ENCODE measurements at regions not wholly inside any gene's neighbourhood (a gene's known extent, or its start where the extent isn't known, plus 50 kb on each side); places are given as distances from the start of the nearest gene placed in this dataset.

DNA sequence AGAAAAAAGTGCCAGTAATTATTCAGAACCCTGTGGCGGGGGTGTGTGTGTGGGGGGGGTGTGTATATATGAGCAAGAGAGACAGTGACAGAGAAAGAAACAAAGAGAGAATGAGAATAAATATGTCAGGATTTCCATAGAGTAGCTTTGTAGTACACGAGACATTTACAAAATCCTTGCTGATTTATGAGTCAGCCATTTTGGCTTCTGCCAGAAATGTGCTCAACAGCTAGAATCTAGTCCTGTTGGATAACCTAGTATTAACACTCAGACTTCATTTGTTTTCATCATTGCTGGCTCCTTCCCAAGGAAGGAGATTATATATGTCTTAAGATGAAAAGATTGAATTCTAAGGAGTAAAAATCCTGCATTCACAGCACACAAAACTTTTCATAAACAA, 140.5 kb upstream of the HNRNPA3 start:
- no peak for DNase-seq (ENCODE audit: low read depth)

- no peak for DNase-seq (ENCODE audit: low read depth)
Measured at GRCh38 chr2:177073611-177074010, 139.0 kb upstream of the HNRNPA3 start.

GRCh38 chr2:177074099-177074710, 138.4 kb upstream of the HNRNPA3 start:
- no peak for DNase-seq (ENCODE audit: low read depth)

DNA sequence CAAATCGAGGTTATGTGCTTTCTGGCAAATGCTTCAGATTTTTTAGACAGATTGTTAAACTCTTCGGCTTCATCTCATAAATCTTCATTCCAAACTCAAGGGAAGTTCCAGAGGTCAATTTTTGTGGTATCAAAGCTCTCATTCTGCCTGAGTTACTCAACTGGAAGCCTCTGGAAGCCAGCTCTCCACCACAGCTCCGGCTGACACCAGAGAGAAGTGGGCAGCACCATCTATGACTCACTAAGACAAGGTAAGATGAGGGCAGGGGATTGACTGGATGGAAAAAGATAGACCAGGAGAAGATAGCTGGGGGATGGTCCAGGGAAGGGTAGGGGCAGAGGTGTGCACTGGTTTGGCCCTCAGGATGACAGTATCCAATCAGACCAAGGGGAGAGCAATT, 137.3 kb upstream of the HNRNPA3 start:
- no peak for DNase-seq (ENCODE audit: low read depth)

DNA sequence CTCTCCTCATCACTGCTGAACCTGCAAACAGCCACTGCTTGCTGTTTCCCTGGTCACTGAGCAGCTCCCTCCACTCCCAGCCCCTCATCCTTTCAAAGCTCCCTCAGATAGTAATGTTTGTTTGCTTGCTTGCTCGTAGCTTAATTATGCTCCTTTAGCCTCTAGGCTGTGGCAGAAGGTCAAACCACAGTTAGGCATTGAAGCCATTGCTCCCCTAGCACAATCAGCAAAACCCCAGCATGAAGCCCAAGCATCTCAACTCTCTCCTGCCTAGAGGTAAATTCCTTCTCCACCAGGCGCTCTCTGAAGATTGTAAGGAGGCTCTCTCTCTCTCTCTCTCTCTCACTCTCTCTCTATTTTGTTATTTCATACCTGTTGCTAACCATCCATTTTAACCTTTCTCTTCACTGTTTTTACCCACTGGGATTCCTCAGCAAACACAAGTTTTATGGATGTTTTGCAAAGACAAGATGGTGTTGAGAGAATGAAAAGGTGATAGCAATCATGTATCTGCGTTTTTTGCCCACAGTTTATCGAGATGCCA, 135.9 kb upstream of the HNRNPA3 start:
- no peak for DNase-seq (ENCODE audit: low read depth)

DNA sequence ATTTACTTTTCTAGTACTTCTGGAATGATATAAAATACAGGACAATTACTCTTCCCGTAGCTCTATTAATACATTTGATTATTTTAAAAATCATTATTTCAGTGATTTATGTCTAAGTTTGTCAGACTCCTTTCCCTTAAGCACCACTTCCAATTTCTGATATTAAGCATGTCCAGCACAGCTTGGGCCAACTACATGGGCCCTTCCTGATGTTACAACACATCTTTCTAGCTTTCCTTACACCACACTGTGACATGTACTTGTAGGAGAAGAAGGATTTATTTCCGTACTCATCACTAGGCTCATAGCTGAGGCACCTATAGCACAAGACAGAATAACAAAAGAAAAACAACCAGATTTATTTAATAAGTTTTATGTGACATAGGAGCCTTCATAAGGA, 134.8 kb upstream of the HNRNPA3 start:
- DNase-seq (ENCODE audit: low read depth), result no peak

DNA sequence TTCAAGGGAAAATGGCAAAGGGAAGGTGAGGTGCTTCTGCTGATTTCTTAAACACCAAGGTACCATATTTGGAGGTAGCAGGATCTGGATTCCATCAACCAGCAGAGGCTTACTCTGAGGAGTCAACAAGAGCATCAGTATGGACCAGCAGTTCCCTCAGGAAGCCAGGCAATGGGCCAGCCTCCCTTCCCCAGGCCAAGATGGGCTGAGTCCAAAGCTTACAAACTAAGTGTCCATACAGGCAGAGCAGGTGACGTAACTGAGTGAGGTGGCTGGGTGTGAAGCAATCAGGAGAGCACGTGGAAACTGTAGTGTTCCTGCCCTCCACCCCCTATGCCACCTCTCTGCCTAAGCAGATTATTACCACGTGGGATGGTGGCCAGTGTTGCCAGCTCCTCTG, 134.2 kb upstream of the HNRNPA3 start:
- DNase-seq (ENCODE audit: low read depth), result no peak

GRCh38 chr2:177078855-177079254, 133.7 kb upstream of the HNRNPA3 start:
- no peak for DNase-seq (ENCODE audit: low read depth)

DNA sequence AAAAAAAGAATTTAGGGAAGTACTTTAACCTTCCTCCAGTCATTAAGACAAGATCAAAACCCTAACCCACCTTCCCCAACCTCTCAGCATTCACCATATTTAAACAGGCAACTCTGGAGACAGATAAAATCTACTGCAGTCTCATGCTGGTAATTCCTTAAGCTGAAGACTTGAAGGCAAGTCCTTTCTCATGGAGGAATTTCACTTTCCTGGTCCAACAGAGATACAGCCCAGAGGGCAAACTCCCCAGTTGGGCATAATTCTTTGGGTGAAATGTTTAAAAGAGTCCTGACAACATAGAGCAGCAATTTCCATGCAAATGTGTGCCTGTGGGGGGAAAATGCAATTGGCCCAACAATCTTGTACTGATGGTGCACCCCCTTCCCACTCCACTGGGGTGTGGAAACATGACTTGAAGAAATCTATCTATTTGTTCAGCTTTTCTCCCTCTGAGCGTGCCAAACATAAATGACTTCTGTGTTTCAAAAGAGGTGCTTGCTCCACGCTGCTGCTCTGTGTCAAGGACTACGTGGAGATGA, 131.8 kb upstream of the HNRNPA3 start:
- no peak for DNase-seq (ENCODE audit: low read depth)

DNA sequence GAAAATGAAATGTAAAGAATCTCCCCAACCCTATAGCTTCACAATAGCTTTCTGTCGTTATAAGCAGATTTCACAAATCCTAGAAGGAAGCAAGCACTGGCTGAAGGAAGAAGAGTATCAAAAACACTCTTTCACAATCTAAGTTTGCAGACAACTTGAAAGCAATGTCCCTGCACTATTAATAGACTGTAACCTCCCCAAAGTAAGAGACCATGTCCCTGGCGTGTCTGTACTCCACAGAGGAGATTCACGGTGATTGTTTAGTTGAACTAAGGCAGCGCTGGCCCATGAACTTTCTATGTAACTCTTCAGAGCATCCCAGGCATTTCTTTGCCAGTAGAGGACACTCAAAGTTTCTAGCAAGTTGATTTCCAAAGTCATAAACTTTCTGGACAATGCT, 128.0 kb upstream of the HNRNPA3 start:
- no peak for DNase-seq (ENCODE audit: low read depth)

- no peak for DNase-seq (ENCODE audit: low read depth)
Measured at GRCh38 chr2:177088529-177088928, 124.1 kb upstream of the HNRNPA3 start.

DNA sequence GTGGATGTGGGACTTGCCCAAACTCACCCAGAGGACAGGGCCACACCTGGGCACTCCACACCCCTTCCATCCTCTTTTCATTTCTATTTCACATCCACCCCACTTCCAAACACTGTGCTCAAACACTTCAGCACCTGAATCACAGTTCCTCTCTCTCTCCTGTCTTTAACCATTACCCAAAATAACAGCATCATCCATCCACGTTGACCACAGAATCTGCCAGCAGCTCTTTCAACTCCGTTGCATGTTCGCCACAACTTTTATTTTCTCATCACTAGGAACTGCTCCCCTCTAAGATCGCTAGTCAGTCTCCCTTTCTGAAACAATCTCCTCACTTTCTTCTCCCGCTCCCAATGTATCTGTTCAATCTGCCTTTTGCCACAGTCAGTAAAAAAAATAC, 121.6 kb upstream of the HNRNPA3 start:
- no peak for DNase-seq (ENCODE audit: low read depth)

GRCh38 chr2:177093371-177093770, 119.2 kb upstream of the HNRNPA3 start:
- no peak for DNase-seq (ENCODE audit: low read depth)

- no peak for DNase-seq (ENCODE audit: low read depth)
Measured at GRCh38 chr2:177098001-177098613, 114.5 kb upstream of the HNRNPA3 start.

DNA sequence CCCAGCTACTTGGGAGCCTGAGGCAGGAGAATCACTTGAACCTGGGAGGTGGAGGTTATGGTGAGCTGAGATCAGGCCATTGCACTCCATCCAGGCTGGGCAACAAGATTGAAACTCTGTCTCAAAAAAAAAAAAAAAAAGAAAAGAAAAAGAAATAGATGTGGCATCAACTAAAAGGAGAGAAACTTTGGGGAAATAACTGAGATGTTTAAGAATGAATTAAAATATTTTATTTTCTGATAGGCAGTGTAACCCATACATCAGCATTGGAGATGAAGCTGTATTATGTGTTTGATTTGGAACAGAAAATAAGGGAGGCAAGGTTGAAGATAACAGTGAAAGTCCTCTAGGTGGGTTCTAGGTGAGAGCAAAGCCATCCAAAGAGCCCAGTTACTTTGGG, 110.7 kb upstream of the HNRNPA3 start:
- DNase-seq (ENCODE audit: low read depth), result no peak

- DNase-seq (ENCODE audit: low read depth), result no peak
Measured at GRCh38 chr2:177106212-177106611, 106.4 kb upstream of the HNRNPA3 start.

GRCh38 chr2:177108890-177109289, 103.7 kb upstream of the HNRNPA3 start:
- no peak for DNase-seq (ENCODE audit: low read depth)

- DNase-seq (ENCODE audit: low read depth), result no peak
Measured at GRCh38 chr2:177114712-177115111, 97.9 kb upstream of the HNRNPA3 start.

- no peak for DNase-seq (ENCODE audit: low read depth)
Measured at GRCh38 chr2:177117755-177118154, 94.8 kb upstream of the HNRNPA3 start.

- DNase-seq (ENCODE audit: low read depth), result no peak
Measured at GRCh38 chr2:177118636-177119035, 94.0 kb upstream of the HNRNPA3 start.

GRCh38 chr2:177119099-177119498, 93.5 kb upstream of the HNRNPA3 start:
- DNase-seq (ENCODE audit: low read depth), result no peak

DNA sequence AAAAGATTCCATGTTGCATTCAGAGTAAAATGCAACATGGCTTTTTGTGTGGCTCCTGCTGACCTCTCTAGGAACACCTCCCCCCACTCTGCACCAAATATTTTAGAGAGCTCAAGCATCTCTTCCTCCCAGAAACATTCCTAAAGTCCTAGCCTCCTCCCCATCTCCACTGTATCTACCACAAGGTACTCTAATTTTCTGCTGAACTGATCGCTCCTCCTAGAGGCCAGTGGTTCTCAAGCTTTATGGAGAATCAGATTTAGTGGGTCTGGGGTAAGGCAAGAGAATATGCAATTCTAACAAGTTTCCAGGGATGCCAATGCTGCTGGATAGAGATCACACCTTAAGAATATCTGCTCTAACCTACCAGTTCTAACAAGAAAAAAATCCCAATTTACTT, 89.5 kb upstream of the HNRNPA3 start:
- no peak for DNase-seq (ENCODE audit: low read depth)

- no peak for DNase-seq (ENCODE audit: low read depth)
Measured at GRCh38 chr2:177124371-177124770, 88.2 kb upstream of the HNRNPA3 start.

DNA sequence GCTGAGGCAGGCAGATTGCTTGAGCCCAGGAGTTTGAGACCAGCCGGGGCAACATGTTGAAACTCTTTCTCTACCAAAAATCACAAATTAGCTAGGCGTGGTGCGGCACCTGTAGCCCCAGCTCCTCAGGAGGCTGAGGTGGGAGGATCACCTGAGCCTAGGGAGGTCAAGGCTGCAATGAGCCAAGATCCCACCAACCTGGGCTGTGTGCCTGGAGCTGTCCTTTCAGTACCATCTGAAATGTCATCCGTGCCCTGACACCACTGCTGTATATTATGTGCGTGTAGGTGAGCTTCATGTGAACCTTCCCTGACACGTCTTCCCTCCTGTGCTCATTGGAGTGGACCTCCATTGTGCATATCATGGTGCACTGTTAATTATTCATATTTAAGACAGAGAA, 84.8 kb upstream of the HNRNPA3 start:
- no peak for DNase-seq (ENCODE audit: low read depth)

Measured in T-helper 22 cell (primary cell).